ENCODE measurements at regions not wholly inside any gene's neighbourhood (a gene's known extent, or its start where the extent isn't known, plus 50 kb on each side); places are given as distances from the start of the nearest gene placed in this dataset.

DNA sequence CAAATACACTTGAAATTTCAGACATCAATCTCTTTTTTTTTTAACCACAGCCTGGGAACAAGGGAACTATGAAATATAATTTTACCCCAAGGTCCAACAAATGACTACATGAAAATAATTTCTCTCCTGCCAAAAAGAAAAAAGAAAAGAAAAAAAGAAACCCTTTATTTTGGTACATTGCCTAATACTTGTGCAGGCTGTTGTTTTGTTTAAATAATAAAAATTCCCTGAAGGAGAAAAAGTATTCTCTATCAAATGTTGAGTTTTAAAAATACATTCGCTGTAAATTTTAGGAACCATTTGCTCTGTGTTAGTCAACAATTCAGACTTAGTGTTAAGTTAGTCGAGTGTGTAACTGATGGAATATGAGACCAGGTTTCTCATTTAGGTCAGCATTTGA lies 155.4 kb downstream of the PRDM6 start:
- TF ChIP-seq, protein P1, sequence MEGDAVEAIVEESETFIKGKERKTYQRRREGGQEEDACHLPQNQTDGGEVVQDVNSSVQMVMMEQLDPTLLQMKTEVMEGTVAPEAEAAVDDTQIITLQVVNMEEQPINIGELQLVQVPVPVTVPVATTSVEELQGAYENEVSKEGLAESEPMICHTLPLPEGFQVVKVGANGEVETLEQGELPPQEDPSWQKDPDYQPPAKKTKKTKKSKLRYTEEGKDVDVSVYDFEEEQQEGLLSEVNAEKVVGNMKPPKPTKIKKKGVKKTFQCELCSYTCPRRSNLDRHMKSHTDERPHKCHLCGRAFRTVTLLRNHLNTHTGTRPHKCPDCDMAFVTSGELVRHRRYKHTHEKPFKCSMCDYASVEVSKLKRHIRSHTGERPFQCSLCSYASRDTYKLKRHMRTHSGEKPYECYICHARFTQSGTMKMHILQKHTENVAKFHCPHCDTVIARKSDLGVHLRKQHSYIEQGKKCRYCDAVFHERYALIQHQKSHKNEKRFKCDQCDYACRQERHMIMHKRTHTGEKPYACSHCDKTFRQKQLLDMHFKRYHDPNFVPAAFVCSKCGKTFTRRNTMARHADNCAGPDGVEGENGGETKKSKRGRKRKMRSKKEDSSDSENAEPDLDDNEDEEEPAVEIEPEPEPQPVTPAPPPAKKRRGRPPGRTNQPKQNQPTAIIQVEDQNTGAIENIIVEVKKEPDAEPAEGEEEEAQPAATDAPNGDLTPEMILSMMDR (IDR thresholded peaks at IDR 0.05; ENCODE audit: low read depth, low read length), result no peak
- TF ChIP-seq EZH2phosphoT487 (IDR thresholded peaks at IDR 0.05; ENCODE audit: low read depth), result no peak
